SU-DHL-6 (cell line): ENCODE measurements at regions not wholly inside any gene's neighbourhood (a gene's known extent, or its start where the extent isn't known, plus 50 kb on each side); places are given as distances from the start of the nearest gene placed in this dataset.
"Not testable (repeated sequence)": the region's sequence is repeated elsewhere in the genome, so short reads cannot be mapped to it uniquely, and the experiment has no call there.

Source experiments
- H2AFZ ChIP-seq: fragments of 200-600 bp; sonication (generic); 2 replicates; pipeline ENCODE4 v1.6.1; 2014; ENCODE audit warnings: low read depth, mild to moderate bottlenecking, moderate library complexity, mixed read lengths, antibody characterized with exemption, low read length; ENCODE audit not compliant: severe bottlenecking
- H3F3A ChIP-seq: fragments of 200-600 bp; shearing (Covaris generic); 2 replicates; pipeline ENCODE4 v1.6.0; 2016; ENCODE audit warnings: antibody characterized with exemption, mild to moderate bottlenecking; ENCODE audit not compliant: insufficient read depth
- H3K27ac ChIP-seq: fragments of 200-600 bp; sonication (generic); 2 replicates; pipeline ENCODE4 v1.5.1; 2016; ENCODE audit warnings: low read depth, mild to moderate bottlenecking, low read length, moderate library complexity, mixed read lengths
- H3K27me3 ChIP-seq: fragments of 200-600 bp; sonication (generic), shearing (Covaris generic); 2 replicates; pipeline ENCODE4 v1.6.0; 2014; ENCODE audit warnings: mild to moderate bottlenecking, low read length
- H3K36me3 ChIP-seq: fragments of 200-600 bp; sonication (generic); 2 replicates; pipeline ENCODE4 v1.6.1; 2014; ENCODE audit warnings: mild to moderate bottlenecking, low read length, mixed read lengths
- H3K4me2 ChIP-seq: fragments of 300-600, 200-600 bp; shearing (Covaris generic), sonication (generic); 2 replicates; pipeline ENCODE4 v1.6.0; 2014; ENCODE audit warnings: low read length, low read depth, mild to moderate bottlenecking; ENCODE audit not compliant: poor library complexity, severe bottlenecking
- H3K4me3 ChIP-seq: fragments of 200-600 bp; sonication (generic); 2 replicates; pipeline ENCODE4 v1.5.1; 2014; ENCODE audit warnings: antibody characterized with exemption, low read length, mild to moderate bottlenecking, mixed read lengths; ENCODE audit not compliant: insufficient read depth, poor library complexity, severe bottlenecking
- H3K79me2 ChIP-seq: fragments of 200-600 bp; sonication (generic); 2 replicates; pipeline ENCODE4 v1.6.1; 2014; ENCODE audit warnings: mild to moderate bottlenecking, low read length, moderate library complexity; ENCODE audit not compliant: insufficient read depth
- H3K9ac ChIP-seq: fragments of 200-600 bp; sonication (generic); 2 replicates; pipeline ENCODE4 v1.7.0; 2014; ENCODE audit warnings: mild to moderate bottlenecking, low read length
- H3K9me2 ChIP-seq: fragments of 200-600 bp; sonication (generic); replicated peaks from 2 replicates; pipeline ENCODE4 v1.6.1; 2014; ENCODE audit warnings: low read length; ENCODE audit not compliant: insufficient read depth
- H3K9me3 ChIP-seq: fragments of 200-600 bp; sonication (generic); 2 replicates; pipeline ENCODE4 v1.6.1; 2014; ENCODE audit warnings: low read length, mixed read lengths; ENCODE audit not compliant: insufficient read depth
- H4K20me1 ChIP-seq: fragments of 200-600 bp; sonication (generic); 2 replicates; pipeline ENCODE4 v1.6.1; 2014; ENCODE audit warnings: low read depth, mild to moderate bottlenecking, antibody characterized with exemption, low read length, moderate library complexity, mixed read lengths
- EZH2phosphoT487 ChIP-seq: fragments of 200-600 bp; sonication (generic), shearing (Covaris generic); conservative IDR thresholded peaks from 2 replicates; pipeline ENCODE4 v1.6.1; 2018; ENCODE audit warnings: mild to moderate bottlenecking, antibody characterized with exemption, low read length, moderate library complexity, mixed read lengths
- TF ChIP-seq, protein P1 (sequence below): fragments of 200-600 bp; sonication (generic); IDR thresholded peaks from one replicate; pipeline ENCODE4 v1.5.1; 2017; ENCODE audit warnings: antibody characterized with exemption, mild to moderate bottlenecking, low read length, moderate library complexity; ENCODE audit not compliant: insufficient read depth, poor library complexity, severe bottlenecking

GRCh38 chr2:236917164-236917563, 168.5 kb upstream of the COPS8 start:
- Histone ChIP-seq H3K4me2 (no peak overlapping the region), H3F3A (no peaks in the 10 kb centered on the region), H3K9me3 (no peaks in the 10 kb centered on the region), H3K27ac (no peak overlapping the region), H3K27me3 (no peaks in the 10 kb centered on the region), H3K79me2 (no peaks in the 10 kb centered on the region), H3K36me3 (no peaks in the 10 kb centered on the region), H3K9me2 (no peaks in the 10 kb centered on the region), H3K4me3 (no peak overlapping the region), H4K20me1 (no peaks in the 10 kb centered on the region), H2AFZ (no peak overlapping the region), H3K9ac (no peak overlapping the region)
- TF ChIP-seq, protein P1, sequence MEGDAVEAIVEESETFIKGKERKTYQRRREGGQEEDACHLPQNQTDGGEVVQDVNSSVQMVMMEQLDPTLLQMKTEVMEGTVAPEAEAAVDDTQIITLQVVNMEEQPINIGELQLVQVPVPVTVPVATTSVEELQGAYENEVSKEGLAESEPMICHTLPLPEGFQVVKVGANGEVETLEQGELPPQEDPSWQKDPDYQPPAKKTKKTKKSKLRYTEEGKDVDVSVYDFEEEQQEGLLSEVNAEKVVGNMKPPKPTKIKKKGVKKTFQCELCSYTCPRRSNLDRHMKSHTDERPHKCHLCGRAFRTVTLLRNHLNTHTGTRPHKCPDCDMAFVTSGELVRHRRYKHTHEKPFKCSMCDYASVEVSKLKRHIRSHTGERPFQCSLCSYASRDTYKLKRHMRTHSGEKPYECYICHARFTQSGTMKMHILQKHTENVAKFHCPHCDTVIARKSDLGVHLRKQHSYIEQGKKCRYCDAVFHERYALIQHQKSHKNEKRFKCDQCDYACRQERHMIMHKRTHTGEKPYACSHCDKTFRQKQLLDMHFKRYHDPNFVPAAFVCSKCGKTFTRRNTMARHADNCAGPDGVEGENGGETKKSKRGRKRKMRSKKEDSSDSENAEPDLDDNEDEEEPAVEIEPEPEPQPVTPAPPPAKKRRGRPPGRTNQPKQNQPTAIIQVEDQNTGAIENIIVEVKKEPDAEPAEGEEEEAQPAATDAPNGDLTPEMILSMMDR: no peak
- TF ChIP-seq EZH2phosphoT487: no peak

DNA sequence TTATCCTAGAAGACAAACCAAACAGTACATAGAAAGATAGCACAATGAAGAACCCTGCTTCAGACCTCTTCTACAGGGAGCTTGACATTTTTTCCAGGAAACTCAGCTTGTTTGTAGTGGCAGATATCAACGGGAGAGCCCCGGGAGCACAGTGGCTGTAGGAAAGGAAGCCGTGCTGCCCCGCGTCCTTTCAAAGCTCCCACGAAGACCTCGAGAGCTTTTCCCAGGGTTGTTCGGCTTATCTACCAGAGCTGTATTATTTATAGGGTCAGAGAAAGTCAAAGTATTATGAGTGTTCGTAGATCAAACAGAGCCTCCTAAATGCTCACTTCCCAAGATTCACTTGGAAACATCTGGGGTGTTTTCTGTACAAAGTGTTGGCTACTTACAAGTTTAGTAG, 167.1 kb upstream of the COPS8 start:
- no peak overlapping the region for H3K4me2 ChIP-seq
- H2AFZ ChIP-seq: no peak overlapping the region
- H3K4me3 ChIP-seq: no peak overlapping the region
- H3K27me3 ChIP-seq: no peaks in the 10 kb centered on the region
- H4K20me1 ChIP-seq: no peaks in the 10 kb centered on the region
- H3K79me2 ChIP-seq: no peaks in the 10 kb centered on the region
- no peaks in the 10 kb centered on the region for H3F3A ChIP-seq
- H3K27ac ChIP-seq: no peak overlapping the region
- no peaks in the 10 kb centered on the region for H3K9me3 ChIP-seq
- no peaks in the 10 kb centered on the region for H3K36me3 ChIP-seq
- no peak overlapping the region for H3K9ac ChIP-seq
- TF ChIP-seq, protein P1: no peak
- no peak for TF ChIP-seq EZH2phosphoT487
- no peaks in the 10 kb centered on the region for H3K9me2 ChIP-seq

GRCh38 chr2:236919209-236919608, 166.5 kb upstream of the COPS8 start:
- Histone ChIP-seq H3K4me2 (no peak overlapping the region), H3K36me3 (no peaks in the 10 kb centered on the region), H2AFZ (no peak overlapping the region), H3K27ac (no peak overlapping the region), H3K9me2 (no peaks in the 10 kb centered on the region), H3K9ac (no peak overlapping the region), H3K79me2 (no peaks in the 10 kb centered on the region), H3K4me3 (no peak overlapping the region), H4K20me1 (no peaks in the 10 kb centered on the region), H3F3A (no peaks in the 10 kb centered on the region), H3K9me3 (no peaks in the 10 kb centered on the region), H3K27me3 (no peaks in the 10 kb centered on the region)
- no peak for TF ChIP-seq EZH2phosphoT487
- TF ChIP-seq, protein P1: no peak

DNA sequence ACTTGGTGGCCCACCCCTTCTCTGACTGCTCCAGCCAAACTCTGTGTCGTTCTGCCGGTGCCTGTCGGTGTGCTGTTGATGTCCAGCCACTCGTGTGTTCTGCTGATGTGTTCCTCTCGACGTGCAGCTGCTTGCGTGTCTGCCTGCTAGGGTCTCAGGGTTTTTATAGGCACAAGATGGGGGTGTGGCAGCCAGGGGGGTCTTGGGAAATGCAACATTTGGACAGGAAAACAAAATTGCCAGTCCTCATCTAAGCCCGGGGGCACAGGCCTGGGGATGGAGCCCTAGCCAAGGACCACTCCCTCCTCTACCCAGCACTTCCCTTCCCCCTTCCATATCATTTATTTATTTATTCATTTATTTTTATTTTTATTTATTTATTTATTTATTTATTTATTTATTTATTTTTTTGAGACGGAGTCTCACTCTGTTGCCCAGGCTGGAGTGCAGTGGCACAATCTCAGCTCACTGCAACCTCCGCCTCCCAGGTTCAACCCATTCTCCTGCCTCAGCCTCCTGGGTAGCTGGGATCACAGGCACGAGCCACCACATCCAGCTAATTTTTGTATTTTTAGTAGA, 165.8 kb upstream of the COPS8 start:
- H3K27ac ChIP-seq, H4K20me1 ChIP-seq, H3K27me3 ChIP-seq, H3K79me2 ChIP-seq, H2AFZ ChIP-seq, H3K9me2 ChIP-seq, H3F3A ChIP-seq, H3K4me2 ChIP-seq, H3K4me3 ChIP-seq, H3K9me3 ChIP-seq, H3K9ac ChIP-seq, H3K36me3 ChIP-seq: not testable (repeated sequence)
